ENCODE measurements at regions not wholly inside any gene's neighbourhood (a gene's known extent, or its start where the extent isn't known, plus 50 kb on each side); places are given as distances from the start of the nearest gene placed in this dataset.
"Not testable (repeated sequence)": the region's sequence is repeated elsewhere in the genome, so short reads cannot be mapped to it uniquely, and the experiment has no call there.

GRCh38 chr10:22158426-22158825, 59.4 kb downstream of the EBLN1 start:
- no peak overlapping the region for H3K27ac Mint-ChIP-seq
- no peaks in the 10 kb centered on the region for H3K27me3 Mint-ChIP-seq
- H3K9me3 Mint-ChIP-seq (ENCODE audit: low read depth): peaks cover under 1% of the 10 kb centered on the region
- H3K36me3 Mint-ChIP-seq (ENCODE audit: insufficient read depth): no peaks in the 10 kb centered on the region
- peaks cover 1% of the 10 kb centered on the region for H3K4me1 Mint-ChIP-seq (ENCODE audit: low read depth)
- no peak for TF ChIP-seq CTCF (IDR thresholded peaks at IDR 0.05; ENCODE audit: unreplicated experiment)
- no peak overlapping the region for H3K4me3 Mint-ChIP-seq (ENCODE audit: low read depth)
- DNase-seq (ENCODE audit: low spot score, unreplicated experiment): no peak

GRCh38 chr10:22156750-22157149, 61.1 kb downstream of the EBLN1 start:
- TF ChIP-seq CTCF (IDR thresholded peaks at IDR 0.05; ENCODE audit: unreplicated experiment): no peak
- no peak for DNase-seq (ENCODE audit: low spot score, unreplicated experiment)
- Mint-ChIP-seq H3K4me3 (ENCODE audit: low read depth) (no peak overlapping the region), H3K4me1 (ENCODE audit: low read depth) (peaks cover 1% of the 10 kb centered on the region), H3K9me3 (ENCODE audit: low read depth) (peaks cover 6% of the 10 kb centered on the region), H3K27me3 (no peaks in the 10 kb centered on the region), H3K27ac (no peak overlapping the region), H3K36me3 (ENCODE audit: insufficient read depth) (no peaks in the 10 kb centered on the region)

- H3K9me3 Mint-ChIP-seq (ENCODE audit: low read depth): peaks cover 18% of the 10 kb centered on the region
- H3K36me3 Mint-ChIP-seq (ENCODE audit: insufficient read depth): no peaks in the 10 kb centered on the region
- no peaks in the 10 kb centered on the region for H3K4me1 Mint-ChIP-seq (ENCODE audit: low read depth)
- DNase-seq (ENCODE audit: low spot score, unreplicated experiment): no peak
- H3K27me3 Mint-ChIP-seq: no peaks in the 10 kb centered on the region
- TF ChIP-seq CTCF (IDR thresholded peaks at IDR 0.05; ENCODE audit: unreplicated experiment): no peak
- no peak overlapping the region for H3K4me3 Mint-ChIP-seq (ENCODE audit: low read depth)
- H3K27ac Mint-ChIP-seq: no peak overlapping the region
These were observed 65.4 kb downstream of the EBLN1 start for GRCh38 chr10:22152403-22152802.

GRCh38 chr10:22150842-22151241, 67.0 kb downstream of the EBLN1 start:
- H3K9me3 Mint-ChIP-seq (ENCODE audit: low read depth): peaks cover 23% of the 10 kb centered on the region
- H3K27ac Mint-ChIP-seq: no peak overlapping the region
- H3K27me3 Mint-ChIP-seq: no peaks in the 10 kb centered on the region
- H3K36me3 Mint-ChIP-seq (ENCODE audit: insufficient read depth): no peaks in the 10 kb centered on the region
- H3K4me3 Mint-ChIP-seq (ENCODE audit: low read depth): no peak overlapping the region
- H3K4me1 Mint-ChIP-seq (ENCODE audit: low read depth): no peaks in the 10 kb centered on the region
- no peak for DNase-seq (ENCODE audit: low spot score, unreplicated experiment)
- TF ChIP-seq CTCF (IDR thresholded peaks at IDR 0.05; ENCODE audit: unreplicated experiment): no peak

- peaks cover 23% of the 10 kb centered on the region for H3K9me3 Mint-ChIP-seq (ENCODE audit: low read depth)
- no peaks in the 10 kb centered on the region for H3K36me3 Mint-ChIP-seq (ENCODE audit: insufficient read depth)
These were observed 68.9 kb downstream of the EBLN1 start for GRCh38 chr10:22148961-22149360.

GRCh38 chr10:22145873-22146272, 71.9 kb downstream of the EBLN1 start:
- not testable (repeated sequence) for DNase-seq (ENCODE audit: low spot score, unreplicated experiment); H3K27me3 Mint-ChIP-seq; H3K36me3 Mint-ChIP-seq (ENCODE audit: insufficient read depth); H3K4me3 Mint-ChIP-seq (ENCODE audit: low read depth); H3K9me3 Mint-ChIP-seq (ENCODE audit: low read depth); H3K27ac Mint-ChIP-seq; H3K4me1 Mint-ChIP-seq (ENCODE audit: low read depth)

More at GRCh38 chr10:22148961-22149360, 68.9 kb downstream of the EBLN1 start:
- no peak overlapping the region for H3K27ac Mint-ChIP-seq
- TF ChIP-seq CTCF (IDR thresholded peaks at IDR 0.05; ENCODE audit: unreplicated experiment): no peak
- H3K4me1 Mint-ChIP-seq (ENCODE audit: low read depth): no peaks in the 10 kb centered on the region
- no peaks in the 10 kb centered on the region for H3K27me3 Mint-ChIP-seq
- no peak overlapping the region for H3K4me3 Mint-ChIP-seq (ENCODE audit: low read depth)
- DNase-seq (ENCODE audit: low spot score, unreplicated experiment): no peak
